ENCODE measurements at regions not wholly inside any gene's neighbourhood (a gene's known extent, or its start where the extent isn't known, plus 50 kb on each side); places are given as distances from the start of the nearest gene placed in this dataset.

DNA sequence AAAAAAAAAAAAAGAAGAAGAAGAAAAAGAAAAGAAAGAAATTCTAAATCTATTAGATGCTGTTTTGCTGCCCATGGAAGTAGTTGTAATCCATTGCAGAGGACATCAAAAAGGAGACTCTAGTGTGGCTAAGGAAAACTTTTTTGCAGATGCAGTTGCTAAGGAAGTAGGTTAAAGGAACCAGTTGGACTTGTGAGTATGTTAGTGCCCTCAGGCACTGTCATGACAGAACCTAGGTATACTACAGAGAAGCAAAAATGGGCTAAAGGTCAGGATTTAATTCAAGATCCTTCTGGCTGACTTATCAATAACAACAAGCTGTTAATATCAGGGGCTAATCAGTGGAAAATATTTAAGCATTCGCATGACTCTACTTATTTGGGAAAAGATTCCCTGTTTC, 1571.6 kb upstream of the FLRT2 start:
- Histone ChIP-seq H3K4me3 (no peak overlapping the region), H3K36me3 (no peaks in the 10 kb centered on the region), H3K27ac (no peak overlapping the region), H3K27me3 (ENCODE audit: low read depth) (no peaks in the 10 kb centered on the region), H3K4me1 (no peaks in the 10 kb centered on the region), H3K9me3 (no peaks in the 10 kb centered on the region)
- DNase-seq (no peak), ATAC-seq (no peak)
- intact Hi-C loops (cut with DNase I) = no loop called here
- TF ChIP-seq, protein P1, sequence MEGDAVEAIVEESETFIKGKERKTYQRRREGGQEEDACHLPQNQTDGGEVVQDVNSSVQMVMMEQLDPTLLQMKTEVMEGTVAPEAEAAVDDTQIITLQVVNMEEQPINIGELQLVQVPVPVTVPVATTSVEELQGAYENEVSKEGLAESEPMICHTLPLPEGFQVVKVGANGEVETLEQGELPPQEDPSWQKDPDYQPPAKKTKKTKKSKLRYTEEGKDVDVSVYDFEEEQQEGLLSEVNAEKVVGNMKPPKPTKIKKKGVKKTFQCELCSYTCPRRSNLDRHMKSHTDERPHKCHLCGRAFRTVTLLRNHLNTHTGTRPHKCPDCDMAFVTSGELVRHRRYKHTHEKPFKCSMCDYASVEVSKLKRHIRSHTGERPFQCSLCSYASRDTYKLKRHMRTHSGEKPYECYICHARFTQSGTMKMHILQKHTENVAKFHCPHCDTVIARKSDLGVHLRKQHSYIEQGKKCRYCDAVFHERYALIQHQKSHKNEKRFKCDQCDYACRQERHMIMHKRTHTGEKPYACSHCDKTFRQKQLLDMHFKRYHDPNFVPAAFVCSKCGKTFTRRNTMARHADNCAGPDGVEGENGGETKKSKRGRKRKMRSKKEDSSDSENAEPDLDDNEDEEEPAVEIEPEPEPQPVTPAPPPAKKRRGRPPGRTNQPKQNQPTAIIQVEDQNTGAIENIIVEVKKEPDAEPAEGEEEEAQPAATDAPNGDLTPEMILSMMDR (IDR thresholded peaks at IDR 0.05) = no peak

DNA sequence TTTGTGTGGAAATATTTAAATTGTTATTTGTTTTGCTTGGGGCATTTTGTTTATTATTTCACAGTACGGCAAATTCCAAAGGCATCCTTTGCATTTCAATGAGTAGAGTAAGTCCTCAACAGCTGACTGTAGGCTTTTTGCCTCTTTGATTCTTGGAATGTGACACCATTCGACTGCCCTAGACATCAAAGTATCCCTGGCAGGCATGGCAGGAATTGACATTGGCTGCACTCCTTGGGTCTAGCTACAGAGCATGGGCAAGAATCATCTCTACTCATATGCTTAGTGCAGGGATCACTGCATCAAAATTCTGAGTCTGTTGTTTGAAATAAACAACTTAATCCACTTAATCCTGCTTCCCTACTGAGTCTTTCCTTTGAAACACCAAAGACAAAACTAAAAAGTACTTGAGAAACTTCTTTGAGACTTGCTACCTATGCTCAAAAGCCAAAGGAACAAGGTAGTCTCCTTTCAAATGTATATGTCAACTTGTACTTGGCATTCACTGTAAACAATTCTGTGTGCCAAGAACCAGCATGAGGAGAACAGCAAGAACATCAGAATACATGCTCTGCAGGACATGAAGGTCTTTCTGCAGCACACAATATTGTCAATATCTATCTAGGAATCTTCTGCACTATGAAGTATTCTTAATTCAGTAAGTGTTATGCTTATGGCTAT, 1569.0 kb upstream of the FLRT2 start:
- H3K9me3 ChIP-seq = no peaks in the 10 kb centered on the region
- no peaks in the 10 kb centered on the region for H3K36me3 ChIP-seq
- TF ChIP-seq, protein P1 (IDR thresholded peaks at IDR 0.05) = no peak
- no peak overlapping the region for H3K27ac ChIP-seq
- H3K4me3 ChIP-seq = no peak overlapping the region
- no peak for DNase-seq
- no peak for ATAC-seq
- H3K4me1 ChIP-seq = no peaks in the 10 kb centered on the region
- intact Hi-C loops (cut with DNase I) = no loop called here
- H3K27me3 ChIP-seq (ENCODE audit: low read depth) = no peaks in the 10 kb centered on the region

DNA sequence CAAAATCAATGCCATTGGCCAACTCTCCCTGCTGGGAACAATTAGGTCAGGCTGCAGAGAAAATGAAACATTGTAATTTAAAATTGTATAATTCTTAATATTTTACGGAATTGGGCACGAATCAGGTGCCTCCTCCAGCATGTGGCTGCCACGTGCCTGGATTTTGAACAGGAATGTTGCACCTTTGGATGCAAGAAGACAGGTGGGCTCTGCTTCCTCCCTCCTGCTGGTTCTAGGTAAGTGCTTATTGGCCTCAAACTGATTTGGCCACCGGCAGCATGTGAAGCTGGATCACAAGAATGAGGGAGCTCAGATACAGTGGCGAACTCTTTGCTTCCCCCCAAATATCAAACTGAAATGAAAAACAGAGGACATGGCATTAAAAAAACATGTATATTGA, 1559.9 kb upstream of the FLRT2 start:
- TF ChIP-seq, protein P1 (IDR thresholded peaks at IDR 0.05) = no peak
- H3K9me3 ChIP-seq = no peaks in the 10 kb centered on the region
- H3K27ac ChIP-seq = no peak overlapping the region
- no peaks in the 10 kb centered on the region for H3K27me3 ChIP-seq (ENCODE audit: low read depth)
- intact Hi-C loops (cut with DNase I) = no loop called here
- H3K36me3 ChIP-seq = no peaks in the 10 kb centered on the region
- no peak overlapping the region for H3K4me3 ChIP-seq
- no peaks in the 10 kb centered on the region for H3K4me1 ChIP-seq
- DNase-seq = no peak
- ATAC-seq = no peak

DNA sequence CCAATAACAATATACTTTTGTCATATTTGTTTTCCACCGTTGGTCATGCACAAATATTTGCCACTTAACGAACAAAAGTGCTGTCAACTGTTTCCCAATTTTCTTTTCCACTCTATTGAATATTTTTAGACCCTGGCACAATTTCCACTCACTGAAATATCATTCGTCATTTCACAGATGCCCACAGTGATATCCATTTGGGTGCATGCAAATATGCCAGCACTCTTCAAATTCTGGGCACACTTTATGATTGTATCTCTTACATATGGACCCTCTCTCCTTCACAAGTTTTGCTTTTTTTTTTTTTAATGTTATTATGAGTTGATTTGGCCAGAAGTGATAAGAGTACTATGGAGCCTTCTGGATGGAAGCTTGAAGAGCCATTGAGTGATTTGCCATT, 1557.3 kb upstream of the FLRT2 start:
- Histone ChIP-seq H3K4me3 (no peak overlapping the region), H3K27ac (no peak overlapping the region), H3K9me3 (no peaks in the 10 kb centered on the region), H3K36me3 (no peaks in the 10 kb centered on the region), H3K4me1 (no peaks in the 10 kb centered on the region), H3K27me3 (ENCODE audit: low read depth) (no peaks in the 10 kb centered on the region)
- intact Hi-C loops (cut with DNase I) = no loop called here
- DNase-seq = no peak
- TF ChIP-seq, protein P1 (IDR thresholded peaks at IDR 0.05) = no peak
- no peak for ATAC-seq

DNA sequence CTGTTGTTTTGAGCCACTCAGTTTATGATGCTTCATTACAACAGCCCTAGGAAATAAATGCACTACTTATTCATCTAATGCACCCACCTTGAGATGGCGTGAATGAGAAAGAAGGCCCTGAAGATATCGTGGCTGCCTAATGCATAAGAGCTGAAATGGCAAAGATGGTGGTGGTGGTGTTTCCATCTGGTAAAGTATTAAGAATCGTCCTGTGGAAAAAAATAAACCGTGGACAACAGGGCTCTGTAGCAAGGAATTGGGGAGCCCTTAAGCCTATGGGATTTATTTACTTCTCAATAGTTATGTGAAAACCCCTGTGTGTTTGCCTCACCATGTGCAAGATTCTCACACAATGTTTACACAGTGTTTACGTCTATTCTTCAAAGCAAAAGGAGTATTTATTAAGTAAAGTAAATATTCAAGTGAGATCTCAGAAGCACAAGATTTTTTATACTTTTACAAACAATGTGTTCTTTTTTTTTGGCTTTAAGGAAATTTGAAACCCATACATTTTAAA, 1555.2 kb upstream of the FLRT2 start:
- no peaks in the 10 kb centered on the region for H3K36me3 ChIP-seq
- intact Hi-C loops (cut with DNase I) = no loop called here
- H3K27me3 ChIP-seq (ENCODE audit: low read depth) = no peaks in the 10 kb centered on the region
- no peaks in the 10 kb centered on the region for H3K4me1 ChIP-seq
- H3K4me3 ChIP-seq = no peak overlapping the region
- H3K9me3 ChIP-seq = no peaks in the 10 kb centered on the region
- DNase-seq (no peak), ATAC-seq (no peak)
- H3K27ac ChIP-seq = no peak overlapping the region
- TF ChIP-seq, protein P1 (IDR thresholded peaks at IDR 0.05) = no peak
